Nephron progenitor cell (in vitro differentiated cells): ENCODE measurements at regions not wholly inside any gene's neighbourhood (a gene's known extent, or its start where the extent isn't known, plus 50 kb on each side); places are given as distances from the start of the nearest gene placed in this dataset.
"Not testable (repeated sequence)": the region's sequence is repeated elsewhere in the genome, so short reads cannot be mapped to it uniquely, and the experiment has no call there.

Experiments
- DNase-seq: peaks from one replicate; pipeline ENCODE4 v3.0.0; 2021
- H3K27ac Mint-ChIP-seq: 2 replicates; pipeline ENCODE4 v1.8.0; 2021; ENCODE audit warnings: mild to moderate bottlenecking, moderate library complexity, mixed read lengths
- H3K27me3 Mint-ChIP-seq: 2 replicates; pipeline ENCODE4 v1.8.0; 2021; ENCODE audit warnings: mild to moderate bottlenecking, low read depth, mixed read lengths; ENCODE audit not compliant: poor library complexity
- H3K36me3 Mint-ChIP-seq: 2 replicates; pipeline ENCODE4 v1.8.0; 2021; ENCODE audit warnings: low read depth, mixed read lengths
- H3K4me1 Mint-ChIP-seq: 2 replicates; pipeline ENCODE4 v1.8.0; 2021; ENCODE audit warnings: mixed read lengths
- H3K4me3 Mint-ChIP-seq: 2 replicates; pipeline ENCODE4 v1.8.0; 2021; ENCODE audit warnings: mild to moderate bottlenecking, moderate library complexity, mixed read lengths
- H3K9me3 Mint-ChIP-seq: 2 replicates; pipeline ENCODE4 v1.8.0; 2021; ENCODE audit warnings: mild to moderate bottlenecking, moderate library complexity, mixed read lengths

- H3K36me3 Mint-ChIP-seq, DNase-seq, H3K27ac Mint-ChIP-seq: not testable (repeated sequence)
- Mint-ChIP-seq H3K4me3 (peak overlapping the region; percentile 12), H3K9me3 (peaks cover 13% of the 10 kb centered on the region), H3K4me1 (peaks cover 16% of the 10 kb centered on the region), H3K27me3 (peaks cover 19% of the 10 kb centered on the region)
Observed at GRCh38 chr3:130029531-130030289, 51.9 kb upstream of the ALG1L2 start.
